ENCODE measurements at regions not wholly inside any gene's neighbourhood (a gene's known extent, or its start where the extent isn't known, plus 50 kb on each side); places are given as distances from the start of the nearest gene placed in this dataset.
"Not testable (repeated sequence)": the region's sequence is repeated elsewhere in the genome, so short reads cannot be mapped to it uniquely, and the experiment has no call there.

- no peak for DNase-seq
These were observed 643.4 kb downstream of the JRKL start for GRCh38 chr11:97033178-97033577.

- DNase-seq = no peak
These were observed 658.7 kb downstream of the JRKL start for GRCh38 chr11:97048481-97048880.

GRCh38 chr11:97060184-97060583 is 670.4 kb downstream of the JRKL start:
- DNase-seq = no peak

GRCh38 chr11:97069160-97069559 is 679.3 kb downstream of the JRKL start:
- DNase-seq = no peak

GRCh38 chr11:97072420-97072819 is 682.6 kb downstream of the JRKL start:
- DNase-seq = no peak

GRCh38 chr11:97076666-97077065 is 686.9 kb downstream of the JRKL start:
- not testable (repeated sequence) for DNase-seq

GRCh38 chr11:97078443-97078842 is 688.6 kb downstream of the JRKL start:
- no peak for DNase-seq

GRCh38 chr11:97079244-97079643 is 689.4 kb downstream of the JRKL start:
- DNase-seq = no peak

- DNase-seq = no peak
These were observed 697.6 kb downstream of the JRKL start for GRCh38 chr11:97087419-97087818.

- DNase-seq = no peak
These were observed 703.0 kb downstream of the JRKL start for GRCh38 chr11:97092823-97093222.

GRCh38 chr11:97102180-97102579 is 712.4 kb downstream of the JRKL start:
- DNase-seq = not testable (repeated sequence)

- no peak for DNase-seq
These were observed 717.8 kb downstream of the JRKL start for GRCh38 chr11:97107604-97108003.

- DNase-seq = no peak
These were observed 719.3 kb downstream of the JRKL start for GRCh38 chr11:97109078-97109477.

GRCh38 chr11:97110376-97110775 is 720.6 kb downstream of the JRKL start:
- no peak for DNase-seq

GRCh38 chr11:97111559-97111958 is 721.7 kb downstream of the JRKL start:
- no peak for DNase-seq

GRCh38 chr11:97118614-97119200 is 728.9 kb downstream of the JRKL start:
- DNase-seq = no peak

GRCh38 chr11:97123237-97123636 is 733.4 kb downstream of the JRKL start:
- DNase-seq = no peak

GRCh38 chr11:97136067-97136466 is 746.3 kb downstream of the JRKL start:
- DNase-seq = no peak

- DNase-seq = no peak
These were observed 751.2 kb downstream of the JRKL start for GRCh38 chr11:97140885-97141494.

GRCh38 chr11:97143463-97143862 is 753.6 kb downstream of the JRKL start:
- no peak for DNase-seq

- DNase-seq = no peak
These were observed 759.9 kb downstream of the JRKL start for GRCh38 chr11:97149741-97150140.

GRCh38 chr11:97157221-97157740 is 767.5 kb downstream of the JRKL start:
- DNase-seq = no peak

- DNase-seq = no peak
These were observed 768.4 kb downstream of the JRKL start for GRCh38 chr11:97158243-97158642.

- DNase-seq = no peak
These were observed 773.9 kb downstream of the JRKL start for GRCh38 chr11:97163631-97164191.

Data from islet precursor cell (in vitro differentiated cells).